GM12864 (cell line): ENCODE measurements at regions not wholly inside any gene's neighbourhood (a gene's known extent, or its start where the extent isn't known, plus 50 kb on each side); places are given as distances from the start of the nearest gene placed in this dataset.

Experiments
- DNase-seq: peaks from one replicate; pipeline ENCODE4 v3.0.0-alpha.2; 2011; ENCODE audit warnings: low read depth
- H3K4me3 ChIP-seq: 2 replicates; pipeline ENCODE4 v1.5.1; 2011; ENCODE audit warnings: mild to moderate bottlenecking, low read depth, low read length, control low read depth
- TF ChIP-seq, protein P1 (sequence below): IDR thresholded peaks from 2 replicates; pipeline ENCODE4 v1.5.1; 2011; ENCODE audit warnings: low read depth, mild to moderate bottlenecking, moderate library complexity, low read length, control low read depth, inconsistent platforms; ENCODE audit errors: missing control alignments

DNA sequence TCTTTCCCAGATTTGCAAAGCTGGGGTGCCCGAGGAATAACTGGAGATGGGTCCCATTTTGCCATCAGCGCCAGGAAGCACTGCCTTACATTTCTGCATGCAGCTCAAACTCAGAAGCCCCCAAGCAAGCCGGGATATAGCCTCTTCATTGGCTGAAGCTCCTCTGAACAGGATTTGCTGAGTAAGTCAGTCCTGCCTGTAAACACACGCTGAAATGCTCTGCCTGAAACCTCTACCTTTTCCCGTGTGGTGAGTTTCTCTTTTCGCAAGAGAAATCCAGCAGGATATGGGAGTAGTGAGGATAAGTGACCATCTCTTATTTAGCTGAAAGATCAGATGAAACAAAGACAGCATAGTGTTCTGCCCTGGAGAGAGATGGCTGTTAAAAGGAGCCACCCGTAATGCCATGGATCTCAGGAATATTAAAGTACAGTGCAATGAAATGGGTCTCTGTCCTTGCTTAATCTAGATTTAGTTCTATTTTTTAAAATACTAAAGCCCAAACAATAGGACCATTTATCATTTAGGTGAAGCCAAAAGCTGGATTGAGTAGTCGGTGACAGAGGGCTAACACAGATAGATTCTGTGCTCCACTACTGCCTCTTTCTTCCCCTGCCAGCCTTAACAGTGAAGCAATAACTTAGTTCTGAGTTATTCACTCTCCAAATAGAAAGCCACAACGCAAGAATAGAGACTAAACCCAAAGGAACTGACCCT lies 177.5 kb upstream of the PPP2R2B start:
- DNase-seq: no peak
- H3K4me3 ChIP-seq: no peak overlapping the region
- TF ChIP-seq, protein P1, sequence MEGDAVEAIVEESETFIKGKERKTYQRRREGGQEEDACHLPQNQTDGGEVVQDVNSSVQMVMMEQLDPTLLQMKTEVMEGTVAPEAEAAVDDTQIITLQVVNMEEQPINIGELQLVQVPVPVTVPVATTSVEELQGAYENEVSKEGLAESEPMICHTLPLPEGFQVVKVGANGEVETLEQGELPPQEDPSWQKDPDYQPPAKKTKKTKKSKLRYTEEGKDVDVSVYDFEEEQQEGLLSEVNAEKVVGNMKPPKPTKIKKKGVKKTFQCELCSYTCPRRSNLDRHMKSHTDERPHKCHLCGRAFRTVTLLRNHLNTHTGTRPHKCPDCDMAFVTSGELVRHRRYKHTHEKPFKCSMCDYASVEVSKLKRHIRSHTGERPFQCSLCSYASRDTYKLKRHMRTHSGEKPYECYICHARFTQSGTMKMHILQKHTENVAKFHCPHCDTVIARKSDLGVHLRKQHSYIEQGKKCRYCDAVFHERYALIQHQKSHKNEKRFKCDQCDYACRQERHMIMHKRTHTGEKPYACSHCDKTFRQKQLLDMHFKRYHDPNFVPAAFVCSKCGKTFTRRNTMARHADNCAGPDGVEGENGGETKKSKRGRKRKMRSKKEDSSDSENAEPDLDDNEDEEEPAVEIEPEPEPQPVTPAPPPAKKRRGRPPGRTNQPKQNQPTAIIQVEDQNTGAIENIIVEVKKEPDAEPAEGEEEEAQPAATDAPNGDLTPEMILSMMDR: no peak

DNA sequence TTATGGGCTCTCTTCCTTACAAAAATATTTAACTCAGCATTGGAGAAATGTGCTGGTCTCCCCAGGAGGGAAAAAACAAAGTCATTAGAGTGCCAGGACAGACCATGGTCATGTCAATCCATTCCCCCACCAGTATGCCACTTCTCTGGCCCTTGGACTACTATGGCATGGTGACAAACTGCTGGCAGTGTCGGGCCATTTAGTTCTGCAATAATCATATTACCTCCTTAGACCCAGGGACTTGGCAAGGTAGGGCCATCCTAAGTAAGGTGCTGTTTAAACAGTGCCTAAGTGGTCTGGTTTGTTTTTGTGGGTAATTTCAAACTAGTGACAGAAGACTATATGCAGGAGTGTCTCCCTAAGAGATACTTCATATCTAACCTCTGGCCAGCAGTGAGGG lies 177.8 kb upstream of the STK32A start:
- no peak for DNase-seq
- H3K4me3 ChIP-seq: no peak overlapping the region
- TF ChIP-seq, protein P1: no peak

DNA sequence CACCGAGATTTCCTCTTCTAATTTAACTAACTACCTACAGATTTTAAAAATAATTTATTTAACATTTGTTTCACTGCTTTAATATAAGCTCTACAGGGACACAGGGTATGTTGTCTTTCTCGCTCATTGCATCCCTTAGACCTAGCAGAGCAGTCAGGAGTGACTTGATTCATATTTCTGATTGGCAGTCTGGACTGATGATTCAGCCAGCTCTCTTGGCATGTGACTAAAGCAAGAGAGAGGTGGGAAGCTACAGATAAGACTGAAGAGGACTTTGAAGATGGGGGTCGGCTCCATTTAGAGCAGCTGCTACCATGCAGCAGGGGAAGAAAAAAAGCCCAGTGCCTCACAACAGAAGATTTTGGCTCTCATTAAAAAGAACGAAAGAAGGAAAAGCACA lies 173.4 kb upstream of the STK32A start:
- TF ChIP-seq, protein P1: no peak
- H3K4me3 ChIP-seq: no peak overlapping the region
- no peak for DNase-seq

DNA sequence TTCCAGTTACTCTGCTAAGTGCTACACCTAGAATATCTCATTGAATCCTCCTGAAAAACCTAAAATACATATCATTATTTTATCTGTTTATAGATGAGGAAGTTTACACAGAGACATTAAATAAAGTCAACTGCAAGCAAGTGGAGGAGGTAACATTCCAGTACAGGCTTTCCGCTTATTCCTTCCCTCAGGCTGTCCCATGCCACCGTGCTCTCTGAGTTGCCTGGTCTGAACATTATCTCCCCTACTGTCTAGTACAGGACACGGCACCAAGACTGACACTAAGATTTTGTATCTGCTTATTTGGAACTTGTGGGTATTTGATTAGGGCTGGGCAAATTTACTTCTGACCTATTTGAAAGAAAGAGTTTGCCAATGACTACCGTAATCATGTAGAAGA lies 172.4 kb upstream of the STK32A start:
- H3K4me3 ChIP-seq: no peak overlapping the region
- TF ChIP-seq, protein P1: no peak
- no peak for DNase-seq

DNA sequence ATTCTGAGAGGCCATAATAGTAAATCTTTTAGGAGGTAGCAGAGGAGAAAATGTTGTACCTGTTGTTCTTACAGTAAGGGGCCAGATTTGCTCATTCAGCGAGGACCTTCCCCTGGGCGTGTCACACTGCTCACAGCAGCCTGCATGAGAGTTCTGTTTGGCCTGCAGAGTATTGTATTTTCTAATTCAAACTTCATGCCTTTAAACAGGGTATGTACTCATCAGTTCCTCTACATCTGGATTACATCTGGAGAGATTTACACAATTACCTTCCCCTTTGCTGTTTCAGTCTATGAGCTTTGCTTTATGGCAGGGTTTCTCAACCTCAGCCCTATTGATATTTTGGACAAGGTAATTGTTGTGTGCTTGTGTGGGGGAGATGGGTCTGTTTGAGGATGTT lies 170.9 kb upstream of the STK32A start:
- TF ChIP-seq, protein P1: no peak
- no peak overlapping the region for H3K4me3 ChIP-seq
- no peak for DNase-seq

DNA sequence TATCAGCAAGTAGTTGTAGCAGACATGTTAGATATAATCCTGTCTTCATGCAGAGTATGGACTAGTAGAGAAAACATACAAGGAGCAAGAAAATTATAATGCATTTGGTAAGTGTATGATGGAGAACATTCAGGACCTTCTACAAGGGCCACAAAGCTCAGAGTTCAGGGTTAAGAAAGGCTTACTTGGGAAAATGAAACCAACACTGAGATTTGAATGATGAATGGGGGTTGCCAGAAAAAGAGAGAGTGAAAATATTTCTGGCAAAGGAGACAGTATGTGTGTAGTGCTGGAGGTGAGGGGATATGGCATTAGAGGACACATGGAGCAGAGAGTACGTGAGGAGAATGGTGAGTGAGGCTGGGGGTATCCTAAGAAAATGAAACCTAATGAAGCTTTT lies 169.8 kb upstream of the STK32A start:
- no peak overlapping the region for H3K4me3 ChIP-seq
- TF ChIP-seq, protein P1: no peak

DNA sequence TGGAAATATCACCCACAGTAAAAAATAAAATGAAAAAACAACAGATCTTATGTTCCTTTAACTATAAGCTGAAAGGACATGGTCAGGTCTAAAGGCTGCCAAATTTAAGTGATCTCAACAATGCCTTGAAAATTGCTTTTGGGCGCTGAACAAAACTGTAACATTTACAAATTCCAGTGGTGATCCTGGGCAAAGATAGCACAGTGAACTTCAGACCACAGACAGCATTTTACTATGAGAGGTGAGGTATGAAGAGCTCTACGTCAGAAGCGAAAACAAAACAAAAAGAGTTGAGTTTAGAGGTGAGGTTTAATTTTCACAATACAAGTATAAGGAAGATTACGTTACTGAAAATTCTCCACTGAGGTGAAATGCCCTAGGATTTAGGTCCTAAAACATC lies 165.8 kb upstream of the STK32A start:
- no peak for DNase-seq
- H3K4me3 ChIP-seq: no peak overlapping the region
- TF ChIP-seq, protein P1: no peak

More for the DNA sequence above, 169.8 kb upstream of the STK32A start:
- DNase-seq: no peak
